ENCODE measurements at regions not wholly inside any gene's neighbourhood (a gene's known extent, or its start where the extent isn't known, plus 50 kb on each side); places are given as distances from the start of the nearest gene placed in this dataset.

GRCh38 chr10:7025296-7025695 is 385.5 kb downstream of the SFMBT2 start:
- Histone ChIP-seq H3K27ac (ENCODE audit: low read length) (no peak overlapping the region), H3K36me3 (ENCODE audit: low read depth, low read length) (no peaks in the 10 kb centered on the region), H3K4me3 (ENCODE audit: low read length) (no peak overlapping the region), H3K4me1 (ENCODE audit: insufficient read depth, low read length) (no peaks in the 10 kb centered on the region), H3F3A (ENCODE audit: low read length, unreplicated experiment) (no peaks in the 10 kb centered on the region), H3K9ac (ENCODE audit: low read length) (no peak overlapping the region), H4K20me1 (ENCODE audit: low read length) (no peaks in the 10 kb centered on the region), H3K9me3 (ENCODE audit: low read length) (no peaks in the 10 kb centered on the region), H3K79me2 (ENCODE audit: low read length) (no peaks in the 10 kb centered on the region), H3K27me3 (ENCODE audit: low read length) (no peaks in the 10 kb centered on the region), H2AFZ (ENCODE audit: low read length) (no peak overlapping the region), H3K9me2 (replicated peaks; ENCODE audit: low read length) (no peaks in the 10 kb centered on the region), H3K4me2 (ENCODE audit: low read length) (no peak overlapping the region)
- CTCF ChIA-PET: no interaction called here
- POLR2A ChIA-PET (ENCODE audit: unreplicated experiment): no interaction called here
- intact Hi-C loops (cut with micrococcal nuclease): no loop called here
- no TSS peak for BruUV-seq (replicated peaks)
- TF ChIP-seq EZH2 (IDR thresholded peaks at IDR 0.05; ENCODE audit: low read length, unreplicated experiment) (no peak), EZH2phosphoT487 (IDR thresholded peaks at IDR 0.05; ENCODE audit: borderline replicate concordance, low read length) (no peak), CTCF (conservative IDR thresholded peaks at IDR 0.05; ENCODE audit: low read depth, low read length) (no peak)
- no peak for ATAC-seq
- no peak for DNase-seq

GRCh38 chr10:7015457-7015856 is 395.4 kb downstream of the SFMBT2 start:
- Histone ChIP-seq H3K9me2 (replicated peaks; ENCODE audit: low read length) (no peaks in the 10 kb centered on the region), H3K36me3 (ENCODE audit: low read depth, low read length) (no peaks in the 10 kb centered on the region), H3K27me3 (ENCODE audit: low read length) (no peaks in the 10 kb centered on the region), H4K20me1 (ENCODE audit: low read length) (no peaks in the 10 kb centered on the region), H3K4me2 (ENCODE audit: low read length) (no peak overlapping the region), H3K9me3 (ENCODE audit: low read length) (no peaks in the 10 kb centered on the region), H2AFZ (ENCODE audit: low read length) (no peak overlapping the region), H3F3A (ENCODE audit: low read length, unreplicated experiment) (no peaks in the 10 kb centered on the region), H3K9ac (ENCODE audit: low read length) (no peak overlapping the region), H3K4me3 (ENCODE audit: low read length) (no peak overlapping the region), H3K27ac (ENCODE audit: low read length) (no peak overlapping the region), H3K79me2 (ENCODE audit: low read length) (no peaks in the 10 kb centered on the region), H3K4me1 (ENCODE audit: insufficient read depth, low read length) (no peaks in the 10 kb centered on the region)
- intact Hi-C loops (cut with micrococcal nuclease): no loop called here
- no TSS peak for BruUV-seq (replicated peaks)
- no peak for ATAC-seq
- no peak for DNase-seq
- CTCF ChIA-PET: no interaction called here
- TF ChIP-seq EZH2 (IDR thresholded peaks at IDR 0.05; ENCODE audit: low read length, unreplicated experiment): no peak
- POLR2A ChIA-PET (ENCODE audit: unreplicated experiment): no interaction called here

- H2AFZ ChIP-seq (ENCODE audit: low read length): no peak overlapping the region
- BruUV-seq (replicated peaks): no TSS peak
- H3K4me3 ChIP-seq (ENCODE audit: low read length): no peak overlapping the region
- H3K9ac ChIP-seq (ENCODE audit: low read length): no peak overlapping the region
- no peaks in the 10 kb centered on the region for H3K9me2 ChIP-seq (replicated peaks; ENCODE audit: low read length)
- H3F3A ChIP-seq (ENCODE audit: low read length, unreplicated experiment): no peaks in the 10 kb centered on the region
- H3K79me2 ChIP-seq (ENCODE audit: low read length): no peaks in the 10 kb centered on the region
- H3K27ac ChIP-seq (ENCODE audit: low read length): no peak overlapping the region
- no peaks in the 10 kb centered on the region for H3K9me3 ChIP-seq (ENCODE audit: low read length)
- no peak for ATAC-seq
- H3K27me3 ChIP-seq (ENCODE audit: low read length): no peaks in the 10 kb centered on the region
- no peak overlapping the region for H3K4me2 ChIP-seq (ENCODE audit: low read length)
- no peaks in the 10 kb centered on the region for H3K36me3 ChIP-seq (ENCODE audit: low read depth, low read length)
- ChIA-PET POLR2A (ENCODE audit: unreplicated experiment) (no interaction called here), CTCF (no interaction called here)
- intact Hi-C loops (cut with micrococcal nuclease): no loop called here
- no peak for TF ChIP-seq EZH2 (IDR thresholded peaks at IDR 0.05; ENCODE audit: low read length, unreplicated experiment)
- no peak for TF ChIP-seq EZH2phosphoT487 (IDR thresholded peaks at IDR 0.05; ENCODE audit: borderline replicate concordance, low read length)
- no peak for TF ChIP-seq CTCF (conservative IDR thresholded peaks at IDR 0.05; ENCODE audit: low read depth, low read length)
- H4K20me1 ChIP-seq (ENCODE audit: low read length): no peaks in the 10 kb centered on the region
- DNase-seq: no peak
- H3K4me1 ChIP-seq (ENCODE audit: insufficient read depth, low read length): no peaks in the 10 kb centered on the region
Observed at GRCh38 chr10:7014721-7015120, 396.1 kb downstream of the SFMBT2 start.
